ENCODE measurements at regions not wholly inside any gene's neighbourhood (a gene's known extent, or its start where the extent isn't known, plus 50 kb on each side); places are given as distances from the start of the nearest gene placed in this dataset.

DNA sequence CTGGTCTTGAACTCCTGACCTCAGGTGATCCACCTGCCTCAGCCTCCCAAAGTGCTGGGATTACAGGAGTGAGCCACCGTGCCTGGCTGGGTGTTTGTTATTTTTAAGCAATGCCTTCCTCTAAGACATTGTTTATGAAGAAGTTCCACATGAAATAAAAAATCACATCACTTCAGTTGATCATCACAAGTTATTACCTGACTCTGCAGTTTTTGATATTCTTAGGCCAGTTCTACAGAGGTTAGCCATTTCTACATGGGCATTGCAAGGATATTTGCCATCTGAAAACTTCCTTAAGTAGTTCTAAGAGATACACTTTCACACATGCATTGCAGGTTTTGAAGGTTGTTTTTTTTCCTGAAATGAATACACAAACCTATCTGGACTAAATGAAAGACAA is 82.1 kb downstream of the PYDC2 start:
- H3K36me3 Mint-ChIP-seq = no peaks in the 10 kb centered on the region
- TF ChIP-seq, protein P1, sequence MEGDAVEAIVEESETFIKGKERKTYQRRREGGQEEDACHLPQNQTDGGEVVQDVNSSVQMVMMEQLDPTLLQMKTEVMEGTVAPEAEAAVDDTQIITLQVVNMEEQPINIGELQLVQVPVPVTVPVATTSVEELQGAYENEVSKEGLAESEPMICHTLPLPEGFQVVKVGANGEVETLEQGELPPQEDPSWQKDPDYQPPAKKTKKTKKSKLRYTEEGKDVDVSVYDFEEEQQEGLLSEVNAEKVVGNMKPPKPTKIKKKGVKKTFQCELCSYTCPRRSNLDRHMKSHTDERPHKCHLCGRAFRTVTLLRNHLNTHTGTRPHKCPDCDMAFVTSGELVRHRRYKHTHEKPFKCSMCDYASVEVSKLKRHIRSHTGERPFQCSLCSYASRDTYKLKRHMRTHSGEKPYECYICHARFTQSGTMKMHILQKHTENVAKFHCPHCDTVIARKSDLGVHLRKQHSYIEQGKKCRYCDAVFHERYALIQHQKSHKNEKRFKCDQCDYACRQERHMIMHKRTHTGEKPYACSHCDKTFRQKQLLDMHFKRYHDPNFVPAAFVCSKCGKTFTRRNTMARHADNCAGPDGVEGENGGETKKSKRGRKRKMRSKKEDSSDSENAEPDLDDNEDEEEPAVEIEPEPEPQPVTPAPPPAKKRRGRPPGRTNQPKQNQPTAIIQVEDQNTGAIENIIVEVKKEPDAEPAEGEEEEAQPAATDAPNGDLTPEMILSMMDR (IDR thresholded peaks at IDR 0.05) = no peak
- no peaks in the 10 kb centered on the region for H3K27me3 Mint-ChIP-seq (ENCODE audit: low read depth in 3 of 3)
- Histone ChIP-seq H3K79me2 (ENCODE audit: insufficient read depth, low read length) (no peaks in the 10 kb centered on the region), H3K4me2 (replicated peaks; ENCODE audit: extremely low read depth, low read length, poor library complexity, severe bottlenecking) (no peak overlapping the region), H3K4me3 (replicated peaks in 1 of 3; ENCODE audit: low read depth in 2 of 3, low read length in 3 of 3) (no peak overlapping the region), H3K36me3 (replicated peaks in 1 of 2; ENCODE audit: control insufficient read depth in 1 of 2, insufficient read depth in 2 of 2, low read length in 2 of 2) (no peaks in the 10 kb centered on the region), H4K20me1 (ENCODE audit: insufficient read depth, low read length) (no peaks in the 10 kb centered on the region), H2AFZ (ENCODE audit: insufficient read depth, low read depth, low read length, poor library complexity, severe bottlenecking) (no peak overlapping the region), H3K9me3 (replicated peaks in 1 of 2; ENCODE audit: control insufficient read depth in 1 of 2, insufficient read depth in 1 of 2, low read length in 2 of 2) (peaks cover 0 to 10% of the 10 kb centered on the region in 2 donors), H3K27me3 (ENCODE audit: control insufficient read depth in 2 of 2, insufficient read depth in 2 of 2, low read length in 2 of 2) (no peaks in the 10 kb centered on the region), H3K27ac (ENCODE audit: low read depth in 1 of 2, low read length in 2 of 2) (no peak overlapping the region), H3K9ac (ENCODE audit: insufficient read depth, low read length, poor library complexity, severe bottlenecking) (no peak overlapping the region), H3K4me1 (ENCODE audit: control insufficient read depth in 1 of 2, insufficient read depth in 2 of 2, low read length in 2 of 2) (no peaks in the 10 kb centered on the region)
- no peak for DNase-seq
- H3K4me3 Mint-ChIP-seq = no peak overlapping the region
- WGBS (ENCODE audit: insufficient coverage) = no CpG with 5 or more reads among the region's 1 CpG
- intact Hi-C loops (cut with micrococcal nuclease) = no loop called here
- no peak overlapping the region for H3K27ac Mint-ChIP-seq
- H3K9me3 Mint-ChIP-seq = peaks cover 0 to 12% (median 6%) of the 10 kb centered on the region in 7 donors
- H3K4me1 Mint-ChIP-seq = no peaks in the 10 kb centered on the region

DNA sequence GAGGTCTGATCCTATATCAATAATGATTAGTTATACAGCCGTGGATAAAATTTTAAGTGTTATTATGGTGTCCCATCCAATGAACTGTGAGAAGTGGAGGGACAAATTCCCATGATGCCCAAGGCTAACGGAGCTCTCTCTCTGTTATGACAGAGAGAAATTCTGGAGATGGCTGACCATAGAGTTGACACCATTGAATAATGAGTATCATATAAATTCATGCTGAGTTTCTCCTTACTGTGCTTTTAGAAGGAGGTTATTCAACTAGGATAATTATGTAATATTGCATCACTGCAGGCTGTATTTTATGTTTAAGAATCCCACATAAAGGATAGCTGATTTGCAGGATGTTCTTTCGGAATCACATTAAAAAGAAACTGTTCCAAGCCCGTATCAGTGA is 82.9 kb downstream of the PYDC2 start:
- Histone ChIP-seq H3K4me1 (ENCODE audit: control insufficient read depth in 1 of 2, insufficient read depth in 2 of 2, low read length in 2 of 2) (no peaks in the 10 kb centered on the region), H2AFZ (ENCODE audit: insufficient read depth, low read depth, low read length, poor library complexity, severe bottlenecking) (no peak overlapping the region), H3K9ac (ENCODE audit: insufficient read depth, low read length, poor library complexity, severe bottlenecking) (no peak overlapping the region), H3K4me3 (replicated peaks in 1 of 3; ENCODE audit: low read depth in 2 of 3, low read length in 3 of 3) (no peak overlapping the region), H3K36me3 (replicated peaks in 1 of 2; ENCODE audit: control insufficient read depth in 1 of 2, insufficient read depth in 2 of 2, low read length in 2 of 2) (no peaks in the 10 kb centered on the region), H4K20me1 (ENCODE audit: insufficient read depth, low read length) (no peaks in the 10 kb centered on the region), H3K27ac (ENCODE audit: low read depth in 1 of 2, low read length in 2 of 2) (no peak overlapping the region), H3K4me2 (replicated peaks; ENCODE audit: extremely low read depth, low read length, poor library complexity, severe bottlenecking) (no peak overlapping the region), H3K27me3 (ENCODE audit: control insufficient read depth in 2 of 2, insufficient read depth in 2 of 2, low read length in 2 of 2) (no peaks in the 10 kb centered on the region), H3K9me3 (replicated peaks in 1 of 2; ENCODE audit: control insufficient read depth in 1 of 2, insufficient read depth in 1 of 2, low read length in 2 of 2) (peaks cover 0 to 12% of the 10 kb centered on the region in 2 donors), H3K79me2 (ENCODE audit: insufficient read depth, low read length) (no peaks in the 10 kb centered on the region)
- no CpG with 5 or more reads among the region's 4 CpGs for WGBS (ENCODE audit: insufficient coverage)
- Mint-ChIP-seq H3K36me3 (no peaks in the 10 kb centered on the region), H3K27me3 (ENCODE audit: low read depth in 3 of 3) (no peaks in the 10 kb centered on the region), H3K4me1 (no peaks in the 10 kb centered on the region), H3K4me3 (no peak overlapping the region), H3K27ac (no peak overlapping the region), H3K9me3 (peaks cover 0 to 14% (median 6%) of the 10 kb centered on the region in 7 donors)
- no peak for DNase-seq
- intact Hi-C loops (cut with micrococcal nuclease) = no loop called here
- TF ChIP-seq, protein P1 (IDR thresholded peaks at IDR 0.05) = no peak

All from CD14-positive monocyte (primary cell).